ENCODE measurements at regions not wholly inside any gene's neighbourhood (a gene's known extent, or its start where the extent isn't known, plus 50 kb on each side); places are given as distances from the start of the nearest gene placed in this dataset.

DNA sequence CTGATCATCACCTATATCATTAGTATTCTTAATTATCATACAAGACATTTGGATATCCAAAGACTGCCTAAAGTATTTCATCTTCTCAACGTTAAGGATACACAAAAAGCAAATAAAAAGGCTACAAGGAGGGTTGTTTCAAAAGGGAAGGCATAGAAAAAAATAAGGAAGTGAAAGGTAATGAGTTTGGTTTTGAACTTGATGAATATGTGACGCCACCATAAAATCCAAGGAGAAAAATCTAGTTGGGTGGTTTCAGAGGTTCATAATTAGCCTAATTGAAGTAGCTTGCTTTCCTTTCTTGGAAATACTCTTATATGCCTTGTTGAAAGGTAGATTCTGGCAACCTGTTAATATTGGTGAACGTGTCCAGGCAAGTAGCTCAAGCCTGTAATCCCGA lies 96.1 kb upstream of the SGCD start:
- no peak for ATAC-seq
- Histone ChIP-seq H3K27ac (ENCODE audit: extremely low read depth, low read depth, low read length) (no peak overlapping the region), H2AFZ (ENCODE audit: low read depth, low read length) (no peak overlapping the region), H4K20me1 (replicated peaks; ENCODE audit: control insufficient read depth, insufficient read depth, low read length) (no peaks in the 10 kb centered on the region), H3K36me3 (ENCODE audit: control insufficient read depth, insufficient read depth, low read length) (no peaks in the 10 kb centered on the region), H3K79me2 (ENCODE audit: control insufficient read depth, insufficient read depth, low read length) (no peaks in the 10 kb centered on the region), H3K9me1 (ENCODE audit: control insufficient read depth, insufficient read depth, low read length) (no peaks in the 10 kb centered on the region), H3K9ac (ENCODE audit: insufficient read depth in 1 of 2, low read depth in 2 of 2, low read length in 2 of 2) (no peak overlapping the region), H3K27me3 (ENCODE audit: control insufficient read depth in 2 of 2, insufficient read depth in 2 of 2, low read length in 2 of 2) (no peaks in the 10 kb centered on the region), H3K4me1 (replicated peaks in 1 of 2; ENCODE audit: control insufficient read depth in 2 of 2, insufficient read depth in 2 of 2, low read length in 2 of 2) (no peaks in the 10 kb centered on the region), H3K9me3 (replicated peaks; ENCODE audit: control insufficient read depth, insufficient read depth, low read depth, low read length) (no peaks in the 10 kb centered on the region), H3K4me3 (no peak overlapping the region), H3K4me2 (ENCODE audit: insufficient read depth, low read length) (no peak overlapping the region)
- POLR2A ChIA-PET: no interaction called here
- TF ChIP-seq, protein P1, sequence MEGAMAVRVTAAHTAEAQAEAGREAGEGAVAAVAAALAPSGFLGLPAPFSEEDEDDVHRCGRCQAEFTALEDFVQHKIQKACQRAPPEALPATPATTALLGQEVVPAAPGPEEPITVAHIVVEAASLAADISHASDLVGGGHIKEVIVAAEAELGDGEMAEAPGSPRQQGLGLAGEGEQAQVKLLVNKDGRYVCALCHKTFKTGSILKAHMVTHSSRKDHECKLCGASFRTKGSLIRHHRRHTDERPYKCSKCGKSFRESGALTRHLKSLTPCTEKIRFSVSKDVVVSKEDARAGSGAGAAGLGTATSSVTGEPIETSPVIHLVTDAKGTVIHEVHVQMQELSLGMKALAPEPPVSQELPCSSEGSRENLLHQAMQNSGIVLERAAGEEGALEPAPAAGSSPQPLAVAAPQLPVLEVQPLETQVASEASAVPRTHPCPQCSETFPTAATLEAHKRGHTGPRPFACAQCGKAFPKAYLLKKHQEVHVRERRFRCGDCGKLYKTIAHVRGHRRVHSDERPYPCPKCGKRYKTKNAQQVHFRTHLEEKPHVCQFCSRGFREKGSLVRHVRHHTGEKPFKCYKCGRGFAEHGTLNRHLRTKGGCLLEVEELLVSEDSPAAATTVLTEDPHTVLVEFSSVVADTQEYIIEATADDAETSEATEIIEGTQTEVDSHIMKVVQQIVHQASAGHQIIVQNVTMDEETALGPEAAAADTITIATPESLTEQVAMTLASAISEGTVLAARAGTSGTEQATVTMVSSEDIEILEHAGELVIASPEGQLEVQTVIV (CRISPR knock-in tag; IDR thresholded peaks at IDR 0.05; ENCODE audit: borderline replicate concordance): no peak
- in situ Hi-C loops (cut with MboI) (no loop called here), intact Hi-C loops (cut with micrococcal nuclease) (no loop called here)
- FAIRE-seq: no peak
- BruUV-seq (replicated peaks): no TSS peak
- no peak for DNase-seq (ENCODE audit: extremely low read depth in 1 of 4, low spot score in 3 of 4)
- WGBS (ENCODE audit: insufficient coverage, low coverage, missing lambda C conversion rate): 0% methylated on average over 4 of the region's 4 CpGs
- CTCF ChIA-PET (ENCODE audit: low intra/inter-chr PET ratio): no interaction called here

DNA sequence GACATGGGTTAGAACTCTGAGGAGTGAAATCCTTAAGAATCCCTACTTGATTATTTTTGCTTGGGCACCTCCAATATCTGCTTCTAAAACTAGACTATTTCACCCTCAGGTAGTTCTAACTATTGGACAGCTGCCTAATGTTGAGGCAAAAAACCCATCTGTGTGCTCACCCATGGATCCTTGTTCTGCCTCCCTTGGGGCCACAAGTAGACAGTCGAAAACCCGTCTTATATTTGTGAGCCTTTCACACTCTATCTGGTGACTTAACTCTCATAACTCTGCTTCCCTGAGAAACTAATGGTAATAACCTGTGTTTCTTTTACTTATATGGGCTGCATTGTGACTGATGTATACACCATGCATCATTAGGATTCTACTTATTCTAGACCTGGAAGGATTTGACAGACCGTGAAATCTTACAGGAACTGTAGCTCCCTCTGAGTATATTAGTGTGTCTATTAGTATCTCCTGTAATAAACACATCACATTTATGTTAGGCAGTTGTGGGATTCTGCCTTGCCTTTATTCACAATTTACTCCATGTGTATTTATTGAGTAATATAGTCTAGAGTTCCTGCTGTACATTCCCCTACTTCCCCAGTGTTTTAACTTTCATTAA lies 94.6 kb upstream of the SGCD start:
- ATAC-seq: no peak
- no peak for DNase-seq (ENCODE audit: extremely low read depth in 1 of 4, low spot score in 3 of 4)
- Histone ChIP-seq H3K27ac (ENCODE audit: extremely low read depth, low read depth, low read length) (no peak overlapping the region), H3K4me1 (replicated peaks in 1 of 2; ENCODE audit: control insufficient read depth in 2 of 2, insufficient read depth in 2 of 2, low read length in 2 of 2) (no peaks in the 10 kb centered on the region), H3K27me3 (ENCODE audit: control insufficient read depth in 2 of 2, insufficient read depth in 2 of 2, low read length in 2 of 2) (no peaks in the 10 kb centered on the region), H3K9me1 (ENCODE audit: control insufficient read depth, insufficient read depth, low read length) (no peaks in the 10 kb centered on the region), H3K4me3 (no peak overlapping the region), H3K9me3 (replicated peaks; ENCODE audit: control insufficient read depth, insufficient read depth, low read depth, low read length) (no peaks in the 10 kb centered on the region), H3K79me2 (ENCODE audit: control insufficient read depth, insufficient read depth, low read length) (no peaks in the 10 kb centered on the region), H4K20me1 (replicated peaks; ENCODE audit: control insufficient read depth, insufficient read depth, low read length) (no peaks in the 10 kb centered on the region), H2AFZ (ENCODE audit: low read depth, low read length) (no peak overlapping the region), H3K36me3 (ENCODE audit: control insufficient read depth, insufficient read depth, low read length) (no peaks in the 10 kb centered on the region), H3K9ac (ENCODE audit: insufficient read depth in 1 of 2, low read depth in 2 of 2, low read length in 2 of 2) (no peak overlapping the region), H3K4me2 (ENCODE audit: insufficient read depth, low read length) (no peak overlapping the region)
- intact Hi-C loops (cut with micrococcal nuclease): no loop called here
- FAIRE-seq: no peak
- ChIA-PET POLR2A (no interaction called here), CTCF (ENCODE audit: low intra/inter-chr PET ratio) (no interaction called here)
- no TSS peak for BruUV-seq (replicated peaks)
- in situ Hi-C loops (cut with MboI): no loop called here
- WGBS (ENCODE audit: insufficient coverage, low coverage, missing lambda C conversion rate): 0% methylated on average over 3 of the region's 3 CpGs
- TF ChIP-seq ETV5 (CRISPR knock-in tag; IDR thresholded peaks at IDR 0.05; ENCODE audit: low read depth): no peak
- no peak for TF ChIP-seq ZNF561 (CRISPR knock-in tag; conservative IDR thresholded peaks at IDR 0.05)
- no peak for TF ChIP-seq IFI16 (CRISPR knock-in tag; IDR thresholded peaks at IDR 0.05)
- TF ChIP-seq TFAM (CRISPR knock-in tag; conservative IDR thresholded peaks at IDR 0.05): no peak
- no peak for TF ChIP-seq FOXM1 (IDR thresholded peaks at IDR 0.05; ENCODE audit: low read depth)
- no peak for TF ChIP-seq FOXM1 (CRISPR knock-in tag; IDR thresholded peaks at IDR 0.05; ENCODE audit: low read depth)
- TF ChIP-seq, protein P2, sequence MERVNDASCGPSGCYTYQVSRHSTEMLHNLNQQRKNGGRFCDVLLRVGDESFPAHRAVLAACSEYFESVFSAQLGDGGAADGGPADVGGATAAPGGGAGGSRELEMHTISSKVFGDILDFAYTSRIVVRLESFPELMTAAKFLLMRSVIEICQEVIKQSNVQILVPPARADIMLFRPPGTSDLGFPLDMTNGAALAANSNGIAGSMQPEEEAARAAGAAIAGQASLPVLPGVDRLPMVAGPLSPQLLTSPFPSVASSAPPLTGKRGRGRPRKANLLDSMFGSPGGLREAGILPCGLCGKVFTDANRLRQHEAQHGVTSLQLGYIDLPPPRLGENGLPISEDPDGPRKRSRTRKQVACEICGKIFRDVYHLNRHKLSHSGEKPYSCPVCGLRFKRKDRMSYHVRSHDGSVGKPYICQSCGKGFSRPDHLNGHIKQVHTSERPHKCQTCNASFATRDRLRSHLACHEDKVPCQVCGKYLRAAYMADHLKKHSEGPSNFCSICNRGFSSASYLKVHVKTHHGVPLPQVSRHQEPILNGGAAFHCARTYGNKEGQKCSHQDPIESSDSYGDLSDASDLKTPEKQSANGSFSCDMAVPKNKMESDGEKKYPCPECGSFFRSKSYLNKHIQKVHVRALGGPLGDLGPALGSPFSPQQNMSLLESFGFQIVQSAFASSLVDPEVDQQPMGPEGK (CRISPR knock-in tag; IDR thresholded peaks at IDR 0.05; ENCODE audit: borderline replicate concordance): no peak
- no peak for TF ChIP-seq CXXC5 (CRISPR knock-in tag; IDR thresholded peaks at IDR 0.05)
- no peak for TF ChIP-seq PPARD (CRISPR knock-in tag; IDR thresholded peaks at IDR 0.05)
- TF ChIP-seq ZNF133 (CRISPR knock-in tag; IDR thresholded peaks at IDR 0.05): no peak
- TF ChIP-seq NFXL1 (CRISPR knock-in tag; IDR thresholded peaks at IDR 0.05): no peak
- no peak for TF ChIP-seq MCM3 (IDR thresholded peaks at IDR 0.05)
